GM21390 (cell line): ENCODE measurements at regions not wholly inside any gene's neighbourhood (a gene's known extent, or its start where the extent isn't known, plus 50 kb on each side); places are given as distances from the start of the nearest gene placed in this dataset.

ENCODE experiments used
- ATAC-seq: cut with Tn5 transposase; IDR thresholded peaks from one replicate; pipeline ENCODE4 v1.9.1; 2021; ENCODE audit not compliant: unreplicated experiment

DNA sequence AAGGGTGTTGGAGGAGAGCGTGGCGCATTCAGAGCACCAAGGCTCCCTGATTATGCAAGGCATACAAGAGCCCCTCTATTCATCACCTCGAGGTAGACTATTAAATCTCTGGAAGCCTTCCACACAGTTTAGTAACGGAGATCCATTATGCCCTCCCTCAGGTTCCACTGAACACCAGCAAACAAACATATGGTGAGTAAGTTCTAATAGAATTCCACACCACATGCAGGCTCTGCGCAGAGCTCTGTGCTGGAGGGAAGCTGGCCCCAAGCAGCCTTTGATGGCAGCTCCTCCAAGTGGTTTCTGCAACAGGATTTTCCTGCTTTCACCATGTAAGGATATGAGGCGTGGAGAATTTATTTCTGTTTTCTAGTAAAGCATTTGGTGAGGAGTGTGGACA is 238.6 kb downstream of the C1D start:
- no peak for ATAC-seq

DNA sequence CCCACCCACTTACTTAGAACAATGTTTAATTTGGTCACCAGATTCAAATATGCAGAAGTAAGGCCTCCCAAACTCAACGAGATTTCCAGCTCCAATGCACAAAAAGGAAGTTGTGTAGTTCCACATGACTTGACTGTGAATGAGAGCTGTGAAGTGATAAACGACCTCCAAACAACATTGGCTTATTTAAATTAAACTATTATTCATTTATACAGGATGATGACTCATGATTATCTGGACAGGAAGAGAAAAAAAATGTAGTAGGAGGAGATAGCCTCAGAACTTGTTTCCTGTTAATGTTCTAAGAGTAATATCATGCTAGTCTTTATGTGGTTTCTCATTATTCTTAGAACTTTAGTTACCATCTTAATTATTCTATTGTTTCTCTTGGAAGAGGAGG is 237.3 kb downstream of the C1D start:
- no peak for ATAC-seq

DNA sequence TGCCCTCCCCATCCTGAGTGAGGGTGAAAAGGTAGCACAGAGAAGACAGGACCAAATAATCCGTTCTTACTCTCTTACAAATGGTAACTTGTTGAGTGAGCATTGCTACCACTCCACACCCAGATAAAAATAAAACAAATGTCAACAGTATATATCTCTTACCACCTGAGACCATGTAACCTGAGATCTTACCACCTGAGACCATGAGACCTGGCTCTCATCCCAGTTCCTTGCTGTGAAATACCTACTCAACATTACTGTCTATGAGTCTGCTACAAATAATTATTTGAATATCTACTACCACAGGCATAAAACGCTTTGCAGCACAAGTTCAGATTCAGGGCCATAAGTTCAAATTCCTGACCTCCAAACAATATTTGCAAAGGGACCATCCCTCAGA is 234.7 kb downstream of the C1D start:
- ATAC-seq = no peak

DNA sequence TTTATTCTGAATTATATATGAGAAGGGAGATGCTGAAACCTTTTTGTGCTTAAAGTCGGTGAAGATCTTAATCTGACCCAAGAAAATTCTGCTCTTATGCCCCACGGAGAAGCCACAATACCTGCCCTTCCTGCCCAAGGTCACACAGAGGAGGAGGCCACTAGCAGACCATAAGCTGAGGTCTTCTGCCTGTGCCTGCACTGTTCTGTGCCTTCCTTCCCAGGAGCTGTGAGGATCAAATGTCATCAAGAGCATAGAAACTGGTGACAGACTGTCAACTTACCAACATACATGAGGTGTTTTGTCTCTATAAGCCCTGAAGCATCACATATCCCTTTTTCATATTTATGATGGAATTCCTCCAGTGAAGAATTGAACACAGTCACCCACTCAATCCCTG is 233.3 kb downstream of the C1D start:
- no peak for ATAC-seq

DNA sequence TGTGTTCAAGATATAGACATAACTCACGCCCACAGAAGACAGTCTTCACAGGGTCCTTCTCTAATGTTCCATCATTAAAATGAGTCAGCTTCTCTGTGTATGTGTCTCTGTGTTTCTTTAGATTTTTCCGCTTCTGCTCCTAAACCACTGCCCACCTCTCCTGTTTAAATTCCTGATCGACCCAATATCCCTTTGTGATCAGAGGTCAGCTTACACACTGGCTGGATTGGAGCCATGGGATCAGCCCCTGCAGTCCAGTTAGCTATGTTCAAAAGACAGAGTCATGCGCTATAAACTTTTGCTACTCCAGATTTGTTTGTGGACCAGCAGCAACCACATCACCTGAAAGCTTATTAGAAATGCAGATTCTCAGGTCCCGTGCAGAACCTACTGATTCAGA is 229.2 kb downstream of the C1D start:
- no peak for ATAC-seq

DNA sequence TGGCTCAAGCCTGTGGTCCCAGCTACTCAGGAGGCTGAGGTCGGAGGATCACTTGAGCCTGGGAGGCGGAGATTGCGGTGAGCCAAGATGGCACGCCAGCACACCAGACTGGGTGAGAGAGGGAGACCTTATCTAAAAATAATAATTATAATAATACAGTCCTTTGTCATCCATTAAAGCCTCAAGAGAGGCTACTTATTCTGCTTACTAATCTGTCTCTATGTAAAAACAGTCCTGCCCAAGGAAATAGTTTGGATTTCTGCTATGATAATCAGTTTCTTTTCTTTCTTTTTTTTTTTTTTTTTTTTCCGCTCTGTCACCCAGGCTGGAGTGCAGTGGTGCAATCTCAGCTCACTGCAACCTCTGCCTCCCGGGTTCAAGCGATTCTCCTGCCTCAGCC is 228.3 kb downstream of the C1D start:
- ATAC-seq = no peak

DNA sequence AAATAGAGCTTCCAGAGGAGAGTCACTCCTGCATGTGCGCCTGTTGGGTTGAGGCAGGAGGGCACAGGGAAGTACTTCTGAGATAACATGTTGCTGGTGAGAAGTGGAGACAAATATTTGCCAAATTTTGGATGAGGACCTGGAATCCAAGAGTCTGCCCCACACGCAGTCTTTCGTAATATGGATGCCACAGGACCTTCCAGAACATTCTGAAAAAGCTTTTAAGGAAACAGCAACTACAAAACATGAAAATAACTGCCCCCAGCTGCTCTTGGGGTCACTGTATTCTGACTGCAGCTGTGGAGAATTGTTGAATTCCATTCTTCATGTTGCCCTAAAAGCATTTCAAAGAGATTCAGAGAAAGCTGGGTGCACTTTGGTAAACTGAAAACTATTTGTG is 227.5 kb downstream of the C1D start:
- ATAC-seq = no peak

DNA sequence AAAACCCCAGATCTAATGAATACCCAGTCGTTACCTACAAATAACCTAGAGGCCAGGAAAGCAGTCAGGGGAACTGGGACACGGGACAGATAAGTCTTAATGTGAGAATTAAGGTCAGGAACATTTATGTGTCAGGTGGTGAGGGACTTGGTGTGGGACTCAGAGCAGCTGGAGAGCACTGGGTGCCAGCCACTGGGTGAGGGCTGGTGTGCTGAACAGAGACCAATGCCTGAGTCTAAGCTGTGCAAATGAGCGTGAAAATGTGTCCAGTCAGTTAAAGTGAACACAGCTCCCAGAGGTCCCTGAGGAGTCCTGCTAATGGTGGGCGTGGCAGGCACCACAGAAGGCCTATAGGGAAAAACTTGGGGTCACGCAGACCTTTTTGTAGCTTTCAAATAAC is 225.9 kb downstream of the C1D start:
- no peak for ATAC-seq

DNA sequence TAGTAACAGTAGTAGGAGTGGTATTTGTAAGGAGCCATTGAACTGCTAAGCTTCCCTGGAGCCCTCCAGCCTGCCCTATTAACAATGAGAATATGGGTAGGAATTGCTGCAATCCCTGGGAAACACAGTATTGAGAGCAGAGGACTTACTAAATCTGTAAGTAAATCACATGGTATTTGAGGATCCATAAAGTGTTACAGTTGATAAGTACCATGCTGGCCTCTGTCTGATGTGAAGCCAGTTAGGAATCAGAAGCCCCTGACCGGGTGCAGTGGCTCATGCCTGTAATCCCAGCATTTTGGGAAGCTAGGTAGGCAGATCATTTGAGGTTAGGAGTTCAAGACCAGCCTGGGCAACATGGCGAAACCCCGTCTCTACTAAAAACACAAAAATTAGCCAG is 224.6 kb downstream of the C1D start:
- ATAC-seq = no peak

DNA sequence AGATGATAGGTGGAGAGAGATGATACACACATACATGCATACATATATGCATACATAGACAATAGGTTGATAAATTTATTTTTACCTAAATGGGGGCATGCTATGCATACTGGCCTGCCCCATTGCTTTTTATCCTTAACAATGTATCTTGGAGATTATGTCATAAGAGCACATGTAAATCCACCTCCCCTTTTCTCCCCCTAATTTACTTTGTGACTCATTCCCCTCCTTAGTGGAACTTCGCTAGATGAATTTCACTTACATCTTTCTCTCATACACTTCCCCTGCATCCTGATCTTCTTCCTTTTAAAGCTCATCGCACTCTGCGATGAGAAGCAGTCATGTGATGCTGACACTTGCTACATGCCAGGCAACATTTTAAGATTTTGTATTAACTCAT is 223.6 kb downstream of the C1D start:
- ATAC-seq = no peak

DNA sequence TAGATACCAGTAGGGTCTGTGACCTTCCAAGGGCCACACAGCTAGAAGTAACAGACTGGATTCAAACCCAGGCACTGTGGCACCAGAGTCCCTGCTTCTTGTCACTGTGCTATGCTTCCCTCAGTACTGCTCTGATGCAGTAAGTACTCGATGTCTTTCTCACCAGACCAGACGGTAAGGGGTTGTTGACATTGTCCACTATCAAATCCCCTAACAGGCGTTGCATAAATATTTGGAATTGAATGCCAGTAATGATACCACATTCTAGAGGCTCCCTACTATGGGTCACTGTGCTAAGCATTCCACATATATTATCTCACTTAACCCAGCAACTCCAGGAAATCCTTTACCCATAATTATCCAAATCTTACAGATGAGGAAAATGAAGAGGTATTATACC is 223.1 kb downstream of the C1D start:
- ATAC-seq = no peak

DNA sequence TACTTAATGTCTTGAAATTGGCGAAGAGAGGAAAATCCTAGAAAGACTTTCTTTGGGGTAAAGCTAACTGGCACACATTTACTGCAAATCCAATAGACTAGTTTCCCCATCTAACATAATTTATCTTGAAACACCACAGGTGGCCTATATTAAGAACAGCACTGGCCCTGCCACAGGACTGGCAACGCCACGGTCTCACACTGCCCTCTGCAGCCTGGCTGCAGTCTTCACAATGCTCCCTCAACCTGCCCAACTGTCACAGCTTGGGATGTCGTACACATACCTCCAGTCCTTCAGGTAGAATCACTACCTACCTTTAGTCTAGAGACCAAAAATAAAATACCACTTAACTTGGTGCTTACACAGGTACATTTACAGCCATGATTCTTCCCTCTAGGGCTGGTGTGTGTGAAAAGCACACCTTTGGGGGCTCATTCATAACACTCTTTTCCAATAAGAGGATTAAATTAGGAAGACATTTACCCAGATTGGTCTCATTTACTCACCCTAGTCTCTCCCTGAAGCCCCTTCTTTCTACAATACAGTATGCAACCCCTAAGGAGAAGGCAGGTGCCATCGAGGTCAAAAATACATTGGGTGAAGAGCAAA is 222.2 kb downstream of the C1D start:
- ATAC-seq = peak; percentile 76

DNA sequence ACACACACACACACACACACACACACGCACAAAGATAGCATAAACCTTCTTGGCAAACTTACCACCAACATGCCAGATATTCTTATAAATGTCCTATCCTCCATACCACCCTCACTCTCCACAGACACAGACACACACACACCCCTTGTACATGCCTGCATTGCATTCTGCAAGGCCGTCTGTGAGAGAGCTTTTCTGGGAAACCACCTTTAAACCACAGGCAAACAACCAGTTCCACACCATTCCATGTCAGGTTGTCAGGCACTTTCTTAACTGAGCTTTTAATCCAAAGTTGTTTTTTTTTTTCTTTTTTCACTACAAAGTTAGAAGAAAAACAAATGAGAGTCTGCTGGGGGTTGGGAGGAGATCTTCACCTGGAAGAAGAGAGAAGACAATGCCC is 221.1 kb downstream of the C1D start:
- ATAC-seq = no peak

DNA sequence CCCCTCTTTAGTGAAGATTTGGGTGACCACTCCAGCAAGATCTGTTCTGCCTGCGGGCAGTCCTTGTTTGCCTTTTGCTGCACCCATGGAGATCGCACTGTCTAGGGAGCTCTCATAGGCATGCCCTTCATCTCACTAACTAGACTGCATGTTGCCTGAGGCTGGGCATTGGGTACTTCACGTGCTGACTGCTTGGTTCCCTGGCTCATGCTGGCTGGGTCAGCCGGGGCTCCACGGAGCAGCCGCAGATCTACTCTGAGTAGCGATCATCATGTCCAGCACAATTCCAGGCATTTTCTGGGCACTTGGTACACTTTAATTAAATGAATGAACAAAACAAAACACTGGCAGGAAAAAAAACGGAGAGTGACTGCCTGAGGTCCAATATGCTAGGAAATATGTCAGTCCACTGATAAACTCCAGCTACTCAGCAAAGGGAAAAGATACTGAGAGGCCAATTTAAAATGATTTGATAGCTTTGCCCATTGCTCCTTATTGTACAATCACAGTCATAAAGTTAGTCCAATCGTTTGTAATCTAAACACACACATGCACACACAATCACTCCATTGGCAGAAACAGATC is 220.3 kb downstream of the C1D start:
- ATAC-seq = no peak

DNA sequence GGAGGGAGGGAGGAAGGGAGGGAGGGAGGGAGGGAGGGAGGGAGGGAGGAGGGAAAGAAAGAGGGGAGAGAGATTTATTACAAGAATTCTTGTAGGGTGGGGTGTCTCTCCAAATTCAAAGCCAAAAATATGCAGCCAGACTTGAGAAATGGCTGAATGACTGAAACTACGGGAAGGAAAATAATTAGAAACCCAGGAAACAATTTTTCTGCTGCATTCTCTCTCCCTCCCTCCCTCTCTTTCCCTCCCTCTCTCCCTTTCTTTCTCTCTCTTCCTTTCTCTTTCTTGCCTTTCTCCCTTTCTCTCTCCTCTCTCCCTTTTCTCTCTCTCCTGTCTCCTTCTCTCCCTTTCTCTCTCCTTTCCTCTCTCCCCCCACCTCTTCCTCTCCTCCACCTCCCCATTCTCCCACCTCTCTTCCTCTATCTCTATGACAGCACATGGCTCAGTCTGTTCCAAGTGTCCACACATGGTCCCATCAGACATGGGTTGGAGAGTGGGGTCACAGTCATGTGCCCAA is 218.7 kb downstream of the C1D start:
- no peak for ATAC-seq

DNA sequence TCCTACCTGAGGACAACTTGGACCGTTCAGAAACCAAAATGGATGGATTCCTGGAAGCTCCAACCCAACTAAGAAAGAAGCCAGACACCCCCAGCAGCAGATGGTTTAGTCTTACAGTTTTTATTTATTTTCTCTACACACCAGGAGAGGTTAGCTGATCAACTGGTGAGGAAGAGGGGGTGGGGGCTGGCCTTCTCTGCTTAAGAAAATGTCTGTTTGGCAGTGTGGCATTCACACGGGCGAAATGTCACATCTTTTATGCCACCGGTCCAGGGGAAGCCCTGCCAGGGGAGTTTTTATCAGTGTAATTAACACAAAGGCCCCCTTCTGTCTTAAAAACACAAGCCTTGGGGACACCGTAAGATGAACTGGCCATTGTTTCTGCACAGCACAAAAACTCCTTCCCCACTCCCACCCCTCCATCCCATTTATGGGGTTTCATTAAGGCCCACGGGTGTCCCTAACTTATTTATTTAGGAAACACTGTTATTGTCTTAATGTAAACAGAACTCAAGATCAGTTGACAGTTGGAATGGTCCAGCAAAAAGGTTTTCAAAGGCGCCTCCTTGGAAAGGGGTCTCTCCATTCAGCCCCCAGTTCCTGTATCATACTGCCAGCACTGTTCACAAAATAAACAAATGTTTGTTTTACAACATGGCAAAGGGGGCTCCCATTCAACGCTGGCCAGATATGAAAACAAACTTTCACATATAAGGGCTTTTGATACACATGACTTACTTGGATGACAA is 217.0 kb downstream of the C1D start:
- no peak for ATAC-seq

DNA sequence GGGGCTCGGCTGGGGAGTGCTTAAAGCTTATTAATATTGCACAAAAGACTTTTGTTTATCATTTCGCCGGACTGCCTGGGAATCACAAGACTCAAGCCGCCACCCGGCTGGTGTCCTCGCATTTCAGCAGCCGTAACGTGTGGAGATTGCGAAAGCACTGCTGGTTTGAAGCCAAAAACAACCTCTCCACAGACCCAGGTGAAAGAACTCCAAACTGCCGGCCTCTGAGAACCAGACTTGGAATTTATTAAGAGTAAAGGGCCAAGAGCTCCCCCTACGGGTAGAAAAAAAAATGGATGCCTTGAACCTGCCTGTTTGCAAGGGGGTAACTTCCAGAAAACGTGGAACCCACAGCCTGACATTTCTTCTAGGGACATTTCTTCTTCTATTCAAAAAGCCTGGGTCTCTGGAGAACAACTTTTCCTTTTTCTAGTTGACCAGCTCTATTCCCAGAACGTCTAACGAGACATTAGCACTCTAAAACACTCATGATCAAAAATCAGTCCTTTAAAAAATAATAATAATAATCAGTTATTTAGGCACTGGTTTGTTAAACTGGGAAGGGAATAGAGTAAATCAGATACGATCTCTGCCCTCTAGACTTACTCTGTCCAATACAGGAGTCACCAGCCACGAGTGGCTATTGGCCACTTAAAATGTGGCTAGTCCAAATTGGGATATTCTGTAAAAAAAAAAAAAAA is 216.3 kb downstream of the C1D start:
- peak; percentile 73 for ATAC-seq

DNA sequence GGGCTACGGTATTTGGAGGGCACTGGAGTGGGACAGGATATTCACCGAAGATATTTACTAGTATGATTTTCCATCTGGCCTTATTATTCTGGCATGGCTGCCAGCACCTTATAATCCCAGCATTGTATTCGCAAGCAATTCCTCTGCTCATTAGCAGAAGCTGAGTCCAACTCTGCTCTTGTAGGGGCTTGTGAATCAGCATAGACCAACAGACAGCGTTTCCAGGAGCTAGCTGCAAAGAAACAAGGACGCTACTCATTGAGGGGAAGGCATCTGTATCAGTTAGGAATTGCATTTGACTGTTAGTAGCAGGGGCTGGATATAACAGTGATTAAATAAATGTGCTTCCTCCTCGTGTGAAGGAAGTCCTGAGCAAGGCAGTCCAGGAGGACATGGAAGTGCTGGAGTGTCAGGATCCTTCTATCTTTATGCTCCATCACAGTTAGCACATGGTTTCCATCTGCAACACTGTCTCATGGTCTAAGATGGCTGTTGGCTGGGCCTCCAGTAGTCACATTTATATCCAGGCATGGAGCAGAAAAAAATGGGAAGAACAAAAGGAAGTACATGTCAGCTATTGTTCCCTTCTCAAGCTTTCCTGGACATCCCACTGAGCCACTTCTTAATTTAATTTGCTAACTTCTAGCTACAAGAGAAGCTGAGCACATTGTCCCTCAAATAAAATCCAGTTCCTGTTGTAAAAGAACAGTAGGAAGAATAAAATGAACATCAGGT is 214.1 kb downstream of the C1D start:
- no peak for ATAC-seq

DNA sequence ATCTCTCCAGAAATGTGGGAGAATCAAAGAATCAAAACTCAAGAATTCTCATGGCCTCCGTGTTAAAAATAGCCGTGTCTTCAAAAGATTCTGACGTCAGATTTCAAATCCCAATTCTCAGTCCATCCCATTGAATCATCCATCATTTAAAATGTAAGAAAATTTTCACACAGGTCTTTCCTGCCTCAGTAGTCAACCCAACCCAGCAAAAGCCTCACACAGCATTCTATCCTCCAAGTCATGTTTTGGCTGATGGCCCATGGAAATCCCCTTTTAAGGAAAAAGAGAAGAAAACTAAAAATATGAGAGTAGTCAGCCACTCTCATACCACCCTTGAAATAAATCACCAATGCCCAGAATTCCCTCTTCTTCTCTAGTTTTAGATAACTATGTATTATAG is 211.8 kb downstream of the C1D start:
- ATAC-seq = no peak

DNA sequence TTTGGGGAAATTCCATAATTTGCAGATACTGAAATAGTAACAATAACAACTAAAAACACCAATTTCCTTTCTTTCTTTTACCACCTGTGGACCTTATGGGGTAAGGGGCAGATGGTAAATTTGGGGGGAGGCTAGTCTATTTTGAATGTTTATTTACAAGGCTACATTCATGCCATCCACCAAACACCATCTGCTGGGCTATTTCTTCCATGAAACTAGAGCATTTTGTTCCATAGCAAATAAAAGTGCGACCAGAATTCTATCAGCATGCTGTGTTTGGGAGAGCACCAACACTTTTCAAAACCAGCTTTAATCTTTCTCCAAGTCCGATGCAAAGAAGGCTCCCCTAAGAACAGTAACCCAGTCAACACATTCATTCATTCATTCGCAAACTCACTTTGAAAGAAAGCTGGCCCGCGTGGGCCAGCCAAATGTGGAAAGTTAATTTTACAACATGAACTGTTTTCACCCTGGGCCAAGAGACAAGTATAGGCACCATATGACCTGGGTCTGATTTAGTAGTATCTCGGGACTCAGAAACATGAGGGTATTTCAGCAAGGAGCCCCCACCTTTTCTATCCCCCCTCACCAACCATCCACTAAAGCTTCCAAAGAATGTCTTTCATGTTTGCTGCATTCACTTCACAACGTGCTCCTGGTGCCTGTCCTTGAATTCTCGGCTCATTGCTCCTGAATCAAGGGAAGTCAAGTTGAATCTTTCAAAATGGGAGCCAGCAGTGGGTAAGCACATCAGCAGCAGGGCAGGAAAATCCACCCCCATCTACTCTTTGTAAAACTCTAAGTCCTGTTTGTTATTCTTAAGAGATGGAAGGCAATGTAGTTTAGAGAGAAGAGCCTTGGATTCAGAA is 210.6 kb downstream of the C1D start:
- ATAC-seq = no peak
